Nephron (organoid): ENCODE measurements at regions not wholly inside any gene's neighbourhood (a gene's known extent, or its start where the extent isn't known, plus 50 kb on each side); places are given as distances from the start of the nearest gene placed in this dataset.

Source experiments
- H3K27ac Mint-ChIP-seq, 3 experiments: 2 replicates each; pipeline ENCODE4 v1.8.0; 2020; ENCODE audit warnings: mixed read lengths in 3 of 3, mild to moderate bottlenecking in 2 of 3, moderate library complexity in 1 of 3
- H3K27me3 Mint-ChIP-seq: 2 replicates; pipeline ENCODE4 v1.8.0; 2021; ENCODE audit warnings: low read depth, mild to moderate bottlenecking, moderate library complexity, mixed read lengths
- H3K36me3 Mint-ChIP-seq: 2 replicates; pipeline ENCODE4 v1.8.0; 2020; ENCODE audit warnings: low read depth, mixed read lengths
- H3K4me1 Mint-ChIP-seq: 2 replicates; pipeline ENCODE4 v1.8.0; 2020; ENCODE audit warnings: mixed read lengths
- H3K4me3 Mint-ChIP-seq, 3 experiments: 2 replicates each; pipeline ENCODE4 v1.8.0; 2020; ENCODE audit warnings: mild to moderate bottlenecking in 3 of 3, mixed read lengths in 3 of 3, moderate library complexity in 2 of 3
- H3K9me3 Mint-ChIP-seq: 2 replicates; pipeline ENCODE4 v1.8.0; 2020; ENCODE audit warnings: mixed read lengths
- CTCF ChIP-seq, 3 experiments: fragments of 200-600 bp; sonication (generic); IDR thresholded peaks; one replicate each; pipeline ENCODE4 v1.5.0; 2021; ENCODE audit warnings: antibody characterized with exemption in 3 of 3; ENCODE audit not compliant: unreplicated experiment in 3 of 3

- TF ChIP-seq CTCF (IDR thresholded peaks at IDR 0.05; ENCODE audit: unreplicated experiment in 3 of 3), result no peak
- Mint-ChIP-seq H3K27me3 (peaks cover 7% of the 10 kb centered on the region), H3K36me3 (no peaks in the 10 kb centered on the region), H3K4me1 (peaks cover 7% of the 10 kb centered on the region), H3K4me3 (no peak overlapping the region), H3K9me3 (peaks cover 3% of the 10 kb centered on the region), H3K27ac (no peak overlapping the region)
Observed at GRCh38 chr11:70028147-70028855, 49.8 kb upstream of the ANO1 start.
